ENCODE measurements at regions not wholly inside any gene's neighbourhood (a gene's known extent, or its start where the extent isn't known, plus 50 kb on each side); places are given as distances from the start of the nearest gene placed in this dataset.

- no peak for TF ChIP-seq PRDM4 (tag by site-specific recombination; IDR thresholded peaks at IDR 0.05)
Measured at GRCh38 chr22:49196046-49196511, 631.6 kb downstream of the BRD1 start (continued).

- Histone ChIP-seq H3K4me1 (ENCODE audit: control insufficient read depth, insufficient read depth, low read length) (no peaks in the 10 kb centered on the region), H3K36me3 (ENCODE audit: control insufficient read depth in 2 of 2, insufficient read depth in 1 of 2, low read length in 2 of 2) (no peaks in the 10 kb centered on the region), H3K9me3 (ENCODE audit: control insufficient read depth, insufficient read depth, low read depth, low read length) (no peaks in the 10 kb centered on the region), H3K27ac (ENCODE audit: extremely low read depth, low read depth, low read length) (no peak overlapping the region), H3K4me3 (ENCODE audit: low read depth, low read length) (no peak overlapping the region)
- CTCF ChIA-PET, result no interaction called here
- TF ChIP-seq KLF16 (tag by site-specific recombination; IDR thresholded peaks at IDR 0.05), result no peak
- no peak for TF ChIP-seq ZNF76 (tag by site-specific recombination; IDR thresholded peaks at IDR 0.05; ENCODE audit: borderline replicate concordance, low read depth)
- TF ChIP-seq ELK4 (IDR thresholded peaks at IDR 0.05; ENCODE audit: borderline replicate concordance, low read depth, low read length), result no peak
- TF ChIP-seq HOXA7 (CRISPR knock-in tag; IDR thresholded peaks at IDR 0.05; ENCODE audit: borderline replicate concordance), result no peak
- no peak for TF ChIP-seq ZNF596 (tag by site-specific recombination; IDR thresholded peaks at IDR 0.05)
- TF ChIP-seq ZNF560 (tag by site-specific recombination; IDR thresholded peaks at IDR 0.05; ENCODE audit: borderline replicate concordance), result no peak
- TF ChIP-seq ZBTB17 (tag by site-specific recombination; IDR thresholded peaks at IDR 0.05), result no peak
- TF ChIP-seq PRDM4 (tag by site-specific recombination; IDR thresholded peaks at IDR 0.05), result no peak
- TF ChIP-seq ZNF585B (tag by site-specific recombination; IDR thresholded peaks at IDR 0.05), result no peak
- TF ChIP-seq SETDB1 (IDR thresholded peaks at IDR 0.05; ENCODE audit: insufficient read length, low read length), result no peak
- POLR2A ChIA-PET, result no interaction called here
Measured at GRCh38 chr22:49195636-49196035, 632.0 kb downstream of the BRD1 start.

GRCh38 chr22:49193901-49194465 lies 633.7 kb downstream of the BRD1 start:
- CTCF ChIA-PET, result interaction anchor here (0.5 kb wide), 1 partner anchor 100 kb away, joined by 3 read pairs; no protein-coding TSS in a partner anchor
- no peak overlapping the region for H3K4me3 ChIP-seq (ENCODE audit: low read depth, low read length)
- POLR2A ChIA-PET, result no interaction called here
- H3K36me3 ChIP-seq (ENCODE audit: control insufficient read depth in 2 of 2, insufficient read depth in 1 of 2, low read length in 2 of 2), result no peaks in the 10 kb centered on the region
- H3K9me3 ChIP-seq (ENCODE audit: control insufficient read depth, insufficient read depth, low read depth, low read length), result no peaks in the 10 kb centered on the region
- H3K27ac ChIP-seq (ENCODE audit: extremely low read depth, low read depth, low read length), result no peak overlapping the region
- TF ChIP-seq ZNF777 (tag by site-specific recombination; IDR thresholded peaks at IDR 0.05; ENCODE audit: borderline replicate concordance), result no peak
- no peaks in the 10 kb centered on the region for H3K4me1 ChIP-seq (ENCODE audit: control insufficient read depth, insufficient read depth, low read length)

GRCh38 chr22:49193348-49193747 lies 634.3 kb downstream of the BRD1 start:
- ChIA-PET CTCF (interaction anchor here (0.5 kb wide), 1 partner anchor 100 kb away, joined by 3 read pairs; no protein-coding TSS in a partner anchor), POLR2A (no interaction called here)
- no peak for TF ChIP-seq ZNF292 (tag by site-specific recombination; IDR thresholded peaks at IDR 0.05; ENCODE audit: borderline replicate concordance, low read depth)
- TF ChIP-seq ZNF184 (tag by site-specific recombination; IDR thresholded peaks at IDR 0.05), result no peak
- no peak for TF ChIP-seq ZNF169 (tag by site-specific recombination; IDR thresholded peaks at IDR 0.05)
- TF ChIP-seq FEZF1 (tag by site-specific recombination; IDR thresholded peaks at IDR 0.05), result no peak
- TF ChIP-seq ZNF548 (tag by site-specific recombination; IDR thresholded peaks at IDR 0.05), result no peak
- no peak for TF ChIP-seq ZNF571 (tag by site-specific recombination; IDR thresholded peaks at IDR 0.05)
- TF ChIP-seq MEIS1 (CRISPR knock-in tag; IDR thresholded peaks at IDR 0.05; ENCODE audit: borderline replicate concordance), result no peak
- no peak for TF ChIP-seq ZNF398 (tag by site-specific recombination; IDR thresholded peaks at IDR 0.05)
- no peak for TF ChIP-seq ZNF423 (tag by site-specific recombination; IDR thresholded peaks at IDR 0.05)
- TF ChIP-seq HOXA7 (CRISPR knock-in tag; IDR thresholded peaks at IDR 0.05; ENCODE audit: borderline replicate concordance), result no peak
- no peak for TF ChIP-seq ZNF426 (tag by site-specific recombination; IDR thresholded peaks at IDR 0.05)
- no peak overlapping the region for H3K27ac ChIP-seq (ENCODE audit: extremely low read depth, low read depth, low read length)
- no peak overlapping the region for H3K4me3 ChIP-seq (ENCODE audit: low read depth, low read length)
- H3K4me1 ChIP-seq (ENCODE audit: control insufficient read depth, insufficient read depth, low read length), result no peaks in the 10 kb centered on the region
- no peaks in the 10 kb centered on the region for H3K9me3 ChIP-seq (ENCODE audit: control insufficient read depth, insufficient read depth, low read depth, low read length)
- no peaks in the 10 kb centered on the region for H3K36me3 ChIP-seq (ENCODE audit: control insufficient read depth in 2 of 2, insufficient read depth in 1 of 2, low read length in 2 of 2)
